ENCODE measurements at regions not wholly inside any gene's neighbourhood (a gene's known extent, or its start where the extent isn't known, plus 50 kb on each side); places are given as distances from the start of the nearest gene placed in this dataset.

DNA sequence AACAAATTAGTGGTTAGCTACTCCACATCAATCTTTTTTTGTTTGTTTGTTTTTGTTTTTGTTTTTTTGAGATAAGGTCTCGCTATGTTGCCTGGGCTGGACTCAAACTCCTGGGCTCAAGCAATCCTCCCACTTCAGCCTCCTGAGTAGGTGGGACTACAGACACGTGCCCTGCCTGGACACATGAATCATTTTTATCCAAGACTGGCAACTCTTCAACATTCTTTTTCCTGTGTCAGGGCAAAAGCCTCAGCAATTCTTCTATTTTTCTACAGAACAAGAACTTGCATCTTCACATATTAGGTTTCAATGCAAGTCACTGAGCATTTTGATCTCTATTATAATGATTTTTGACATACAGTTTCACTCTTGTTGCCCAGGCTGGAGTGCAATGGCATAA lies 76.8 kb upstream of the LRCH1 start:
- Histone ChIP-seq H4K20me1 (ENCODE audit: insufficient read depth) (no peaks in the 10 kb centered on the region), H2AFZ (ENCODE audit: low read depth) (no peak overlapping the region), H3K4me3 (ENCODE audit: low read depth in 2 of 2, low read length in 1 of 2) (no peak overlapping the region), H3K9me3 (no peaks in the 10 kb centered on the region), H3K9me2 (no peaks in the 10 kb centered on the region), H3K4me1 (ENCODE audit: control insufficient read depth in 1 of 2, insufficient read depth in 2 of 2, low read depth in 1 of 2, low read length in 1 of 2) (peaks cover 0 to 11% of the 10 kb centered on the region in 2 experiments; a peak in 1 of 4 replicates), H3K4me2 (no peak overlapping the region), H3K9ac (no peak overlapping the region), H3K79me2 (ENCODE audit: insufficient read depth) (no peaks in the 10 kb centered on the region), H3F3A (replicated peaks; ENCODE audit: insufficient read depth) (no peaks in the 10 kb centered on the region), H3K27me3 (ENCODE audit: insufficient read depth) (no peaks in the 10 kb centered on the region), H3K27ac (ENCODE audit: low read depth in 2 of 2, low read length in 1 of 2) (peak overlapping the region in 1 of 2 experiments; percentile 31; a peak in 1 of 4 replicates), H3K36me3 (replicated peaks in 1 of 2; ENCODE audit: control insufficient read depth in 1 of 2, insufficient read depth in 2 of 2, low read length in 1 of 2) (no peaks in the 10 kb centered on the region)
- ChIA-PET POLR2A (no interaction called here), CTCF (no interaction called here)
- TF ChIP-seq FOSL2 (IDR thresholded peaks at IDR 0.05; ENCODE audit: borderline replicate concordance, low read depth): no peak
- TF ChIP-seq GATA2 (CRISPR knock-in tag; IDR thresholded peaks at IDR 0.05): no peak
- TF ChIP-seq, protein P1, sequence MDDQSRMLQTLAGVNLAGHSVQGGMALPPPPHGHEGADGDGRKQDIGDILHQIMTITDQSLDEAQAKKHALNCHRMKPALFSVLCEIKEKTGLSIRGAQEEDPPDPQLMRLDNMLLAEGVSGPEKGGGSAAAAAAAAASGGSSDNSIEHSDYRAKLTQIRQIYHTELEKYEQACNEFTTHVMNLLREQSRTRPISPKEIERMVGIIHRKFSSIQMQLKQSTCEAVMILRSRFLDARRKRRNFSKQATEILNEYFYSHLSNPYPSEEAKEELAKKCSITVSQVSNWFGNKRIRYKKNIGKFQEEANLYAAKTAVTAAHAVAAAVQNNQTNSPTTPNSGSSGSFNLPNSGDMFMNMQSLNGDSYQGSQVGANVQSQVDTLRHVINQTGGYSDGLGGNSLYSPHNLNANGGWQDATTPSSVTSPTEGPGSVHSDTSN (IDR thresholded peaks at IDR 0.05): peak; percentile 59
- TF ChIP-seq EZH2phosphoT487 (IDR thresholded peaks at IDR 0.05; ENCODE audit: borderline replicate concordance, low read depth): no peak
- no peak for DNase-seq
- 47% methylated on average over 2 of the region's 2 CpGs for WGBS (ENCODE audit: low lambda C conversion rate)

DNA sequence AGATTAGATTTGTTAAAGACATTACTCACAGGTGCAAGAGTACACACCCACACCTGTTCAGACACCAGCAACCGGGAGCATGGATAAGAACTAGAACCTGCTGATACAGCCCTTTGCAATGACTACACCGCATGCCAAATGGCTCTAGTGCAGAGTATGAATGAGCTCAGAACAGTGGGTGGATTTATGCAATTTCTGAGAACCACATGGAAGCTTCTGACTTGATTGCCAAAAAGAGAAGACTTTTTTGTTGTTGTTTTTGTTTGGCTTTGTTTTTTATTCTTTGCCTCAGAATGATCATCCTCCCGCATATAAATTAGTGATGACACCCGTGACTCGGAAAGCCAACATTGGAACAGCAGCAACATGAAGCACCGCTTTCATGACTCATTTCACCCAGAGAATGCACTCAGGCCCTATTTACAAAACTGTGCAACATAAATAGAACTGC lies 77.4 kb upstream of the LRCH1 start:
- WGBS (ENCODE audit: low lambda C conversion rate): 64% methylated on average over 6 of the region's 6 CpGs
- ChIA-PET POLR2A (no interaction called here), CTCF (no interaction called here)
- H3K79me2 ChIP-seq (ENCODE audit: insufficient read depth): no peaks in the 10 kb centered on the region
- H4K20me1 ChIP-seq (ENCODE audit: insufficient read depth): no peaks in the 10 kb centered on the region
- DNase-seq: no peak
- TF ChIP-seq, protein P2, sequence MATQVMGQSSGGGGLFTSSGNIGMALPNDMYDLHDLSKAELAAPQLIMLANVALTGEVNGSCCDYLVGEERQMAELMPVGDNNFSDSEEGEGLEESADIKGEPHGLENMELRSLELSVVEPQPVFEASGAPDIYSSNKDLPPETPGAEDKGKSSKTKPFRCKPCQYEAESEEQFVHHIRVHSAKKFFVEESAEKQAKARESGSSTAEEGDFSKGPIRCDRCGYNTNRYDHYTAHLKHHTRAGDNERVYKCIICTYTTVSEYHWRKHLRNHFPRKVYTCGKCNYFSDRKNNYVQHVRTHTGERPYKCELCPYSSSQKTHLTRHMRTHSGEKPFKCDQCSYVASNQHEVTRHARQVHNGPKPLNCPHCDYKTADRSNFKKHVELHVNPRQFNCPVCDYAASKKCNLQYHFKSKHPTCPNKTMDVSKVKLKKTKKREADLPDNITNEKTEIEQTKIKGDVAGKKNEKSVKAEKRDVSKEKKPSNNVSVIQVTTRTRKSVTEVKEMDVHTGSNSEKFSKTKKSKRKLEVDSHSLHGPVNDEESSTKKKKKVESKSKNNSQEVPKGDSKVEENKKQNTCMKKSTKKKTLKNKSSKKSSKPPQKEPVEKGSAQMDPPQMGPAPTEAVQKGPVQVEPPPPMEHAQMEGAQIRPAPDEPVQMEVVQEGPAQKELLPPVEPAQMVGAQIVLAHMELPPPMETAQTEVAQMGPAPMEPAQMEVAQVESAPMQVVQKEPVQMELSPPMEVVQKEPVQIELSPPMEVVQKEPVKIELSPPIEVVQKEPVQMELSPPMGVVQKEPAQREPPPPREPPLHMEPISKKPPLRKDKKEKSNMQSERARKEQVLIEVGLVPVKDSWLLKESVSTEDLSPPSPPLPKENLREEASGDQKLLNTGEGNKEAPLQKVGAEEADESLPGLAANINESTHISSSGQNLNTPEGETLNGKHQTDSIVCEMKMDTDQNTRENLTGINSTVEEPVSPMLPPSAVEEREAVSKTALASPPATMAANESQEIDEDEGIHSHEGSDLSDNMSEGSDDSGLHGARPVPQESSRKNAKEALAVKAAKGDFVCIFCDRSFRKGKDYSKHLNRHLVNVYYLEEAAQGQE (IDR thresholded peaks at IDR 0.05; ENCODE audit: low read depth, low read length): no peak
- TF ChIP-seq FOXJ3 (CRISPR knock-in tag; IDR thresholded peaks at IDR 0.05): no peak
- TF ChIP-seq GABPA (IDR thresholded peaks at IDR 0.05; ENCODE audit: low read depth): no peak
- TF ChIP-seq, protein P3, sequence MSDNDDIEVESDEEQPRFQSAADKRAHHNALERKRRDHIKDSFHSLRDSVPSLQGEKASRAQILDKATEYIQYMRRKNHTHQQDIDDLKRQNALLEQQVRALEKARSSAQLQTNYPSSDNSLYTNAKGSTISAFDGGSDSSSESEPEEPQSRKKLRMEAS (IDR thresholded peaks at IDR 0.05; ENCODE audit: low read depth): no peak
- TF ChIP-seq EP300 (IDR thresholded peaks at IDR 0.05; ENCODE audit: borderline replicate concordance in 1 of 2, low read depth in 1 of 2, low read length in 1 of 2): no peak
- TF ChIP-seq TCF12 (IDR thresholded peaks at IDR 0.05): no peak
- TF ChIP-seq SIN3A (IDR thresholded peaks at IDR 0.05; ENCODE audit: borderline replicate concordance, low read depth, low read length): no peak
- TF ChIP-seq RAD21 (IDR thresholded peaks at IDR 0.05; ENCODE audit: low read length): no peak
- TF ChIP-seq, protein P4, sequence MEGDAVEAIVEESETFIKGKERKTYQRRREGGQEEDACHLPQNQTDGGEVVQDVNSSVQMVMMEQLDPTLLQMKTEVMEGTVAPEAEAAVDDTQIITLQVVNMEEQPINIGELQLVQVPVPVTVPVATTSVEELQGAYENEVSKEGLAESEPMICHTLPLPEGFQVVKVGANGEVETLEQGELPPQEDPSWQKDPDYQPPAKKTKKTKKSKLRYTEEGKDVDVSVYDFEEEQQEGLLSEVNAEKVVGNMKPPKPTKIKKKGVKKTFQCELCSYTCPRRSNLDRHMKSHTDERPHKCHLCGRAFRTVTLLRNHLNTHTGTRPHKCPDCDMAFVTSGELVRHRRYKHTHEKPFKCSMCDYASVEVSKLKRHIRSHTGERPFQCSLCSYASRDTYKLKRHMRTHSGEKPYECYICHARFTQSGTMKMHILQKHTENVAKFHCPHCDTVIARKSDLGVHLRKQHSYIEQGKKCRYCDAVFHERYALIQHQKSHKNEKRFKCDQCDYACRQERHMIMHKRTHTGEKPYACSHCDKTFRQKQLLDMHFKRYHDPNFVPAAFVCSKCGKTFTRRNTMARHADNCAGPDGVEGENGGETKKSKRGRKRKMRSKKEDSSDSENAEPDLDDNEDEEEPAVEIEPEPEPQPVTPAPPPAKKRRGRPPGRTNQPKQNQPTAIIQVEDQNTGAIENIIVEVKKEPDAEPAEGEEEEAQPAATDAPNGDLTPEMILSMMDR (IDR thresholded peaks at IDR 0.05): no peak
- TF ChIP-seq, protein P5, sequence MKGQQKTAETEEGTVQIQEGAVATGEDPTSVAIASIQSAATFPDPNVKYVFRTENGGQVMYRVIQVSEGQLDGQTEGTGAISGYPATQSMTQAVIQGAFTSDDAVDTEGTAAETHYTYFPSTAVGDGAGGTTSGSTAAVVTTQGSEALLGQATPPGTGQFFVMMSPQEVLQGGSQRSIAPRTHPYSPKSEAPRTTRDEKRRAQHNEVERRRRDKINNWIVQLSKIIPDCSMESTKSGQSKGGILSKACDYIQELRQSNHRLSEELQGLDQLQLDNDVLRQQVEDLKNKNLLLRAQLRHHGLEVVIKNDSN (IDR thresholded peaks at IDR 0.05; ENCODE audit: borderline replicate concordance, low read depth): no peak
- no peak for TF ChIP-seq JUND (IDR thresholded peaks at IDR 0.05)
- no peak for TF ChIP-seq NFIC (IDR thresholded peaks at IDR 0.05; ENCODE audit: borderline replicate concordance)
- TF ChIP-seq FOSL2 (IDR thresholded peaks at IDR 0.05; ENCODE audit: borderline replicate concordance, low read depth): peak; percentile 61; the same call in 1 of the 2 replicates
- no peak for TF ChIP-seq POLR2AphosphoS5 (IDR thresholded peaks at IDR 0.05; ENCODE audit: low read depth, low read length)
- no peak for TF ChIP-seq NRF1 (IDR thresholded peaks at IDR 0.05; ENCODE audit: low read depth, low read length)
- TF ChIP-seq, protein P1 (IDR thresholded peaks at IDR 0.05): peak; percentile 32
- H3K9me2 ChIP-seq: no peaks in the 10 kb centered on the region
- H3F3A ChIP-seq (replicated peaks; ENCODE audit: insufficient read depth): no peaks in the 10 kb centered on the region
- no peaks in the 10 kb centered on the region for H3K27me3 ChIP-seq (ENCODE audit: insufficient read depth)
- H3K4me1 ChIP-seq (ENCODE audit: control insufficient read depth in 1 of 2, insufficient read depth in 2 of 2, low read depth in 1 of 2, low read length in 1 of 2): peaks cover 0 to 11% of the 10 kb centered on the region in 2 experiments; a peak in 1 of 4 replicates
- H3K36me3 ChIP-seq (replicated peaks in 1 of 2; ENCODE audit: control insufficient read depth in 1 of 2, insufficient read depth in 2 of 2, low read length in 1 of 2): no peaks in the 10 kb centered on the region
- no peaks in the 10 kb centered on the region for H3K9me3 ChIP-seq
- H3K27ac ChIP-seq (ENCODE audit: low read depth in 2 of 2, low read length in 1 of 2): peak overlapping the region in 1 of 2 experiments; percentile 31; a peak in 1 of 4 replicates
- no peak overlapping the region for H3K9ac ChIP-seq
- H2AFZ ChIP-seq (ENCODE audit: low read depth): no peak overlapping the region
- H3K4me2 ChIP-seq: no peak overlapping the region
- H3K4me3 ChIP-seq (ENCODE audit: low read depth in 2 of 2, low read length in 1 of 2): no peak overlapping the region
